ENCODE measurements at regions not wholly inside any gene's neighbourhood (a gene's known extent, or its start where the extent isn't known, plus 50 kb on each side); places are given as distances from the start of the nearest gene placed in this dataset.

DNA sequence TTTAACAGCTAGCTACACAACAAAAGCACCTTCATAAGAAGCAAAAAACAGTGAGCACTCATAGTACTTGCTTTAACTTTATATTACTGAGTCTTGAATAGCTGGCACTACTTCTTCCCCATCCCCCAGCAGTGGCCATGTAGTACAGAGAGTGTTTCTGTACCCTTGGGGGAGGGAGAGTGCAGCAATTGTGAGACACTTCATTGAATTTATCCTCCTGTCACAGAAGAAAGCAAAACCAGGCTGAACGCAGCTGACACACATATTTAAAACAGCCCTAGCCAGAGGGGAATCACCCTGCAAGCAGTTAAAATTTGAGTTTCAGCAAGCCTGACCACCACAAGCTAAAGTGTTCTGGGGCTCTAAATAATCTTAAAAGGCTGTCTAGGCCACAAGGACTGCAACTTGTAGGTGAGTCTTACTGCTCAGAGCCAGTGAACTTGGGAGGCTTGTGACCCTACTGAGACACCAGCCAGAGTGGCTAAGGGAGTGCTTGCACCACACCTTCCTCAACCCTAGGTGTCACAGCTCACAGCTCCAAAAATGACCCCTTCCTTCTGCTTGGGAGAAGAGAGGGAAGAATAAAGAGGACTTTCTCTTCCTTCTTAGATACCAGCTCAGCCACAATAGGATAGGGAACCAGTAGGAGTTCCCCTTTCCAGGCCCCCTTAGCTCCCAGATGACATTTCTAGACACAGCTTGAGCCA lies 97.7 kb upstream of the MEOX2 start:
- Histone ChIP-seq H3K9ac (ENCODE audit: low read length) (no peak overlapping the region), H3K4me3 (ENCODE audit: low read depth in 1 of 2, low read length in 2 of 2) (no peak overlapping the region), H3K36me3 (ENCODE audit: insufficient read depth, low read length) (no peaks in the 10 kb centered on the region), H3K9me3 (ENCODE audit: low read length) (no peaks in the 10 kb centered on the region), H3K27ac (ENCODE audit: low read depth, low read length) (peak overlapping the region; percentile 28), H3K4me1 (ENCODE audit: insufficient read depth, low read length) (peaks cover 8% of the 10 kb centered on the region), H3K27me3 (ENCODE audit: control insufficient read depth in 1 of 2, insufficient read depth in 2 of 2, low read length in 2 of 2) (no peaks in the 10 kb centered on the region)

DNA sequence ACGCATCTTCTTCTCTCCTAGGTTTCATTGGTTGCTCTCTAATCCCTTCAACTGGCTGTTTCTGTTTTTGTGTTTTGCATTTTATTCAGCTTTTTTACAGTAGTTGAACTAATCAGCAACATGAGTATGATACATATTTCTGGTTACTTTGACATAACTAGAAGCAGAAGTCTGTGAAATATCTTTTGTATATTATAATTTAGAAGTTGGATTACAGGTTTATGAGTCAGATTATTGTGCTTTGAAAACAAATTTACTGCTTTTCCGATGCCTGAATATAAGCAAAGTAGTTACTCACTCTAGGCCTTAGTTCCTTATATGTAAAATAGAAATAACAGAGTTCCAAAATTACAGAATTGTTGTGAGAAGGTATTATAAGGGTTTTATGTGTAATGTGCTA lies 96.2 kb upstream of the MEOX2 start:
- H3K9me3 ChIP-seq (ENCODE audit: low read length) = no peaks in the 10 kb centered on the region
- no peak overlapping the region for H3K27ac ChIP-seq (ENCODE audit: low read depth, low read length)
- no peak overlapping the region for H3K9ac ChIP-seq (ENCODE audit: low read length)
- H3K36me3 ChIP-seq (ENCODE audit: insufficient read depth, low read length) = no peaks in the 10 kb centered on the region
- H3K4me3 ChIP-seq (ENCODE audit: low read depth in 1 of 2, low read length in 2 of 2) = no peak overlapping the region
- H3K4me1 ChIP-seq (ENCODE audit: insufficient read depth, low read length) = peaks cover 8% of the 10 kb centered on the region
- no peaks in the 10 kb centered on the region for H3K27me3 ChIP-seq (ENCODE audit: control insufficient read depth in 1 of 2, insufficient read depth in 2 of 2, low read length in 2 of 2)

DNA sequence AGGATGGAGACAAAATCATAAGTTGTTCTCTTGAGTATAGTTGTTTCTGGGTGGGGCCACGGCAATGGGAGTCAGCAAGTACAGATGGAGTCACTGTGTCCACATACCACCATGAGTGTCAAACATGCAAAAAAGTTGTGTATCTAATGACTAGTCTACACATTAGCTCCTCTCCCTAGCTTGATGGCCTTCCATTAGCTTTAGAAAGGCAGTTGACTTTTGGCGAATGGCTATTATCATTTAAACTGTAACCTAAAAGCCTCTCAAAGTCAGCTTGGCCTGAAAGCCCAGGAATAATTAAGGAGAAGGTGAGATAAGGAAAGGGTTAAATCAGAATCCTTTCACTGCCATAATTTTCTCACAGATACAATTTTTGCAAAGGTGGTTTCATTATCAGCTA lies 95.5 kb upstream of the MEOX2 start:
- Histone ChIP-seq H3K36me3 (ENCODE audit: insufficient read depth, low read length) (no peaks in the 10 kb centered on the region), H3K9ac (ENCODE audit: low read length) (no peak overlapping the region), H3K27me3 (ENCODE audit: control insufficient read depth in 1 of 2, insufficient read depth in 2 of 2, low read length in 2 of 2) (no peaks in the 10 kb centered on the region), H3K27ac (ENCODE audit: low read depth, low read length) (no peak overlapping the region), H3K4me1 (ENCODE audit: insufficient read depth, low read length) (peaks cover 8% of the 10 kb centered on the region), H3K4me3 (ENCODE audit: low read depth in 1 of 2, low read length in 2 of 2) (no peak overlapping the region), H3K9me3 (ENCODE audit: low read length) (no peaks in the 10 kb centered on the region)

- H3K27me3 ChIP-seq (ENCODE audit: control insufficient read depth in 1 of 2, insufficient read depth in 2 of 2, low read length in 2 of 2) = no peaks in the 10 kb centered on the region
- no peaks in the 10 kb centered on the region for H3K9me3 ChIP-seq (ENCODE audit: low read length)
- H3K27ac ChIP-seq (ENCODE audit: low read depth, low read length) = no peak overlapping the region
- no peak overlapping the region for H3K4me3 ChIP-seq (ENCODE audit: low read depth in 1 of 2, low read length in 2 of 2)
- no peak overlapping the region for H3K9ac ChIP-seq (ENCODE audit: low read length)
- peaks cover 8% of the 10 kb centered on the region for H3K4me1 ChIP-seq (ENCODE audit: insufficient read depth, low read length)
- H3K36me3 ChIP-seq (ENCODE audit: insufficient read depth, low read length) = no peaks in the 10 kb centered on the region
Measured at GRCh38 chr7:15780271-15780670, 93.8 kb upstream of the MEOX2 start.

- H3K27me3 ChIP-seq (ENCODE audit: control insufficient read depth in 1 of 2, insufficient read depth in 2 of 2, low read length in 2 of 2) = no peaks in the 10 kb centered on the region
- H3K9ac ChIP-seq (ENCODE audit: low read length) = no peak overlapping the region
- no peaks in the 10 kb centered on the region for H3K36me3 ChIP-seq (ENCODE audit: insufficient read depth, low read length)
- no peaks in the 10 kb centered on the region for H3K9me3 ChIP-seq (ENCODE audit: low read length)
- no peak overlapping the region for H3K4me3 ChIP-seq (ENCODE audit: low read depth in 1 of 2, low read length in 2 of 2)
- H3K4me1 ChIP-seq (ENCODE audit: insufficient read depth, low read length) = no peaks in the 10 kb centered on the region
- H3K27ac ChIP-seq (ENCODE audit: low read depth, low read length) = no peak overlapping the region
Measured at GRCh38 chr7:15778191-15778590, 91.7 kb upstream of the MEOX2 start.

DNA sequence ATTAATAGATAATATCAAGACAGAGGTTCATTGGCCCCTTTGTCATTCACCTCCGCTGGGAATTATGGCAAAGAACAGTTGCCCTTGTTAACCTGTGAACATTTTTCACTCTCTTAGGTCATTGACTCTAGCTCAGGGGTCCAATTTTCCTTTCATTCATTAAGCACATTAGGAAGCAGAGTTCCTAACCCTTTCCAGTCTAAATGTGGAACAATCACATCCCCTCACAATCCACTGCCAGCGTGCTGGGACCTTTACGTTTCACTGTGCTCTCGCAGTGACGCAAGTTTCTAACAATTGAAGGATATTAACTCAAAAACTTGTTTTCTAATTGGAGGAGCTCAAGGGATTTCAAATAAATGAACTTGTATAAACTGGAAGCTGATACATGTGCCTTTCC lies 79.3 kb upstream of the MEOX2 start:
- no peaks in the 10 kb centered on the region for H3K4me1 ChIP-seq (ENCODE audit: insufficient read depth, low read length)
- no peak overlapping the region for H3K4me3 ChIP-seq (ENCODE audit: low read depth in 1 of 2, low read length in 2 of 2)
- H3K9me3 ChIP-seq (ENCODE audit: low read length) = no peaks in the 10 kb centered on the region
- H3K27ac ChIP-seq (ENCODE audit: low read depth, low read length) = no peak overlapping the region
- no peaks in the 10 kb centered on the region for H3K36me3 ChIP-seq (ENCODE audit: insufficient read depth, low read length)
- H3K27me3 ChIP-seq (ENCODE audit: control insufficient read depth in 1 of 2, insufficient read depth in 2 of 2, low read length in 2 of 2) = no peaks in the 10 kb centered on the region
- no peak overlapping the region for H3K9ac ChIP-seq (ENCODE audit: low read length)

- Histone ChIP-seq H3K4me1 (ENCODE audit: insufficient read depth, low read length) (no peaks in the 10 kb centered on the region), H3K9me3 (ENCODE audit: low read length) (no peaks in the 10 kb centered on the region), H3K9ac (ENCODE audit: low read length) (no peak overlapping the region), H3K36me3 (ENCODE audit: insufficient read depth, low read length) (no peaks in the 10 kb centered on the region), H3K27ac (ENCODE audit: low read depth, low read length) (no peak overlapping the region), H3K4me3 (ENCODE audit: low read depth in 1 of 2, low read length in 2 of 2) (no peak overlapping the region), H3K27me3 (ENCODE audit: control insufficient read depth in 1 of 2, insufficient read depth in 2 of 2, low read length in 2 of 2) (no peaks in the 10 kb centered on the region)
Measured at GRCh38 chr7:15764851-15765382, 78.4 kb upstream of the MEOX2 start.

GRCh38 chr7:15764010-15764409 lies 77.5 kb upstream of the MEOX2 start:
- Histone ChIP-seq H3K9ac (ENCODE audit: low read length) (no peak overlapping the region), H3K4me3 (ENCODE audit: low read depth in 1 of 2, low read length in 2 of 2) (no peak overlapping the region), H3K9me3 (ENCODE audit: low read length) (no peaks in the 10 kb centered on the region), H3K27ac (ENCODE audit: low read depth, low read length) (no peak overlapping the region), H3K36me3 (ENCODE audit: insufficient read depth, low read length) (no peaks in the 10 kb centered on the region), H3K4me1 (ENCODE audit: insufficient read depth, low read length) (no peaks in the 10 kb centered on the region), H3K27me3 (ENCODE audit: control insufficient read depth in 1 of 2, insufficient read depth in 2 of 2, low read length in 2 of 2) (no peaks in the 10 kb centered on the region)

GRCh38 chr7:15757041-15758000 lies 70.8 kb upstream of the MEOX2 start:
- Histone ChIP-seq H3K27ac (ENCODE audit: low read depth, low read length) (no peak overlapping the region), H3K36me3 (ENCODE audit: insufficient read depth, low read length) (no peaks in the 10 kb centered on the region), H3K4me1 (ENCODE audit: insufficient read depth, low read length) (peaks cover 31% of the 10 kb centered on the region), H3K9me3 (ENCODE audit: low read length) (no peaks in the 10 kb centered on the region), H3K27me3 (ENCODE audit: control insufficient read depth in 1 of 2, insufficient read depth in 2 of 2, low read length in 2 of 2) (no peaks in the 10 kb centered on the region), H3K4me3 (ENCODE audit: low read depth in 1 of 2, low read length in 2 of 2) (no peak overlapping the region), H3K9ac (ENCODE audit: low read length) (no peak overlapping the region)

DNA sequence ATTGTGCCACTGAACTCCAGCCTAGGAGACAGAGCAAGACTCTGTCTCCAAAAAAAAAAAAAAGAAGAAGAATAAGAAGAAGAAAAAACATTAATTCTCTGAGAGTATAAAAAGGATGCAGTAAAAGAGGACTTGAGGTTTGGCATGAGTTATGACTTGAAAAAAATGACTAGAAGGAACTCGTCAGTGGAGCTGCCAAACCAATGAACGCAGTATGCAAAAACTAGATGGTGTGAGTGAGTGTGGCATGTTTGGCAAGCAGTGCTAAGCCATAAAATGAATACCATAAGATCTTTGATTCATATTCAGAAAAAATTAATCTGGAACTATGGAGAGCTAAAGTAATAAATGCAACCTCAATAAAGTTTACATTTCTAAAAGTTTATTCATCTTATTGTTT lies 68.6 kb upstream of the MEOX2 start:
- no peak overlapping the region for H3K27ac ChIP-seq (ENCODE audit: low read depth, low read length)
- H3K9ac ChIP-seq (ENCODE audit: low read length) = no peak overlapping the region
- H3K36me3 ChIP-seq (ENCODE audit: insufficient read depth, low read length) = no peaks in the 10 kb centered on the region
- no peaks in the 10 kb centered on the region for H3K9me3 ChIP-seq (ENCODE audit: low read length)
- peaks cover 47% of the 10 kb centered on the region for H3K4me1 ChIP-seq (ENCODE audit: insufficient read depth, low read length)
- no peaks in the 10 kb centered on the region for H3K27me3 ChIP-seq (ENCODE audit: control insufficient read depth in 1 of 2, insufficient read depth in 2 of 2, low read length in 2 of 2)
- no peak overlapping the region for H3K4me3 ChIP-seq (ENCODE audit: low read depth in 1 of 2, low read length in 2 of 2)

- Histone ChIP-seq H3K9me3 (ENCODE audit: low read length) (no peaks in the 10 kb centered on the region), H3K4me1 (ENCODE audit: insufficient read depth, low read length) (peaks cover 47% of the 10 kb centered on the region), H3K27me3 (ENCODE audit: control insufficient read depth in 1 of 2, insufficient read depth in 2 of 2, low read length in 2 of 2) (no peaks in the 10 kb centered on the region), H3K4me3 (ENCODE audit: low read depth in 1 of 2, low read length in 2 of 2) (no peak overlapping the region), H3K36me3 (ENCODE audit: insufficient read depth, low read length) (no peaks in the 10 kb centered on the region), H3K9ac (ENCODE audit: low read length) (no peak overlapping the region), H3K27ac (ENCODE audit: low read depth, low read length) (no peak overlapping the region)
Measured at GRCh38 chr7:15753887-15754579, 67.5 kb upstream of the MEOX2 start.
